ENCODE measurements at regions not wholly inside any gene's neighbourhood (a gene's known extent, or its start where the extent isn't known, plus 50 kb on each side); places are given as distances from the start of the nearest gene placed in this dataset.

GRCh38 chr1:221834698-221835513 lies 93.0 kb upstream of the DUSP10 start:
- no peaks in the 10 kb centered on the region for H3K27me3 ChIP-seq (ENCODE audit: insufficient read depth, low read depth, severe bottlenecking)
- no peaks in the 10 kb centered on the region for H3K36me3 ChIP-seq
- no peak overlapping the region for H3K27ac ChIP-seq
- H3K4me3 ChIP-seq (ENCODE audit: low read depth, low read length) = no peak overlapping the region
- no peak for DNase-seq
- no peaks in the 10 kb centered on the region for H3K9me3 ChIP-seq (ENCODE audit: severe bottlenecking)
- no peak for TF ChIP-seq CTCF (IDR thresholded peaks at IDR 0.05; ENCODE audit: low read depth, low read length)

- no peaks in the 10 kb centered on the region for H3K9me3 ChIP-seq (ENCODE audit: severe bottlenecking)
- H3K27me3 ChIP-seq (ENCODE audit: insufficient read depth, low read depth, severe bottlenecking) = no peaks in the 10 kb centered on the region
- H3K27ac ChIP-seq = no peak overlapping the region
- no peak for TF ChIP-seq CTCF (IDR thresholded peaks at IDR 0.05; ENCODE audit: low read depth, low read length)
- DNase-seq = no peak
- H3K4me3 ChIP-seq (ENCODE audit: low read depth, low read length) = no peak overlapping the region
- no peaks in the 10 kb centered on the region for H3K36me3 ChIP-seq
These were observed 90.7 kb upstream of the DUSP10 start for GRCh38 chr1:221832617-221833016.

- no peak for DNase-seq
- no peak overlapping the region for H3K4me3 ChIP-seq (ENCODE audit: low read depth, low read length)
- TF ChIP-seq CTCF (IDR thresholded peaks at IDR 0.05; ENCODE audit: low read depth, low read length) = no peak
- H3K27me3 ChIP-seq (ENCODE audit: insufficient read depth, low read depth, severe bottlenecking) = no peaks in the 10 kb centered on the region
- no peaks in the 10 kb centered on the region for H3K36me3 ChIP-seq
- no peak overlapping the region for H3K27ac ChIP-seq
- H3K9me3 ChIP-seq (ENCODE audit: severe bottlenecking) = no peaks in the 10 kb centered on the region
These were observed 90.3 kb upstream of the DUSP10 start for GRCh38 chr1:221832151-221832550.

- no peaks in the 10 kb centered on the region for H3K27me3 ChIP-seq (ENCODE audit: insufficient read depth, low read depth, severe bottlenecking)
- H3K4me3 ChIP-seq (ENCODE audit: low read depth, low read length) = no peak overlapping the region
- H3K27ac ChIP-seq = no peak overlapping the region
- no peaks in the 10 kb centered on the region for H3K36me3 ChIP-seq
- TF ChIP-seq CTCF (IDR thresholded peaks at IDR 0.05; ENCODE audit: low read depth, low read length) = no peak
- H3K9me3 ChIP-seq (ENCODE audit: severe bottlenecking) = no peaks in the 10 kb centered on the region
- DNase-seq = no peak
These were observed 87.6 kb upstream of the DUSP10 start for GRCh38 chr1:221829327-221830015.

GRCh38 chr1:221827307-221827642 lies 85.4 kb upstream of the DUSP10 start:
- no peak for TF ChIP-seq CTCF (IDR thresholded peaks at IDR 0.05; ENCODE audit: low read depth, low read length)
- Histone ChIP-seq H3K9me3 (ENCODE audit: severe bottlenecking) (no peaks in the 10 kb centered on the region), H3K27me3 (ENCODE audit: insufficient read depth, low read depth, severe bottlenecking) (no peaks in the 10 kb centered on the region), H3K4me3 (ENCODE audit: low read depth, low read length) (no peak overlapping the region), H3K36me3 (no peaks in the 10 kb centered on the region), H3K27ac (no peak overlapping the region)
- DNase-seq = no peak
